Activated CD8-positive, alpha-beta memory T cell treated with anti-CD3 and anti-CD28 coated beads, Interleukin-2, amount 50 U/mL, for 1 hour (primary cell): ENCODE measurements at regions not wholly inside any gene's neighbourhood (a gene's known extent, or its start where the extent isn't known, plus 50 kb on each side); places are given as distances from the start of the nearest gene placed in this dataset.
"Not testable (repeated sequence)": the region's sequence is repeated elsewhere in the genome, so short reads cannot be mapped to it uniquely, and the experiment has no call there.

Experiments used
- DNase-seq: peaks from one replicate; pipeline ENCODE4 v3.0.0-alpha.2; 2020; ENCODE audit errors: extremely low read depth

DNA sequence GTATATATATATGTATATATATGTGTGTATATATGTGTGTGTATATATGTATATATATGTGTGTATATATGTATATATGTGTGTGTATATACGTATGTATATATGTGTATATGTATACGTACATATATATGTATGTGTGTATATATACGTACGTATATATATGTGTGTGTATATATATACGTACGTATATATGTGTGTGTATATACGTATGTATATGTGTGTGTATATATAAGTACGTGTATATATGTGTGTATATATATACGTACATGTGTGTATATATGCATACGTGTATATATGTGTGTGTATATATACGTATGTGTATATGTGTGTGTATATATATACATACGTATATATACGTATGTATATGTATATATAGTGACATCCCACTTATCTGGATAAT lies 154.4 kb downstream of the CDRT15L2 start:
- no peak for DNase-seq

DNA sequence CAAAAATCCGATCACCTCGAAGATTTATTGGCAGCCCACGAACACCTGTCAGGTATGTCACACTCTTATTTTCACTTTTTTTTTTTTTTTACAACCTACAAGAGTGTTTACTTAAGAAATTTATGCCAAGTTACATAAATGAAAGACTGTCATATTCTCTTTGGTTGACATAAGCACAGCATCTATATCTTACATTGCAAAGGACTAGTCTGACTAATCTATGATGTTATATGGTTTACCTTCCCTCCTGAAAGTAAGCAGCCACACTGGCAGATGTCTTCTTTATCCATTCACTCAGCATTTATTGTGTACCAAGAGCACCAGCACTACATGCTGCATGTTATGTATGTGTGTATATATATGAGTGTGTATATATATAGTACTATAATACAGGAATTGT lies 156.3 kb downstream of the CDRT15L2 start:
- no peak for DNase-seq

DNA sequence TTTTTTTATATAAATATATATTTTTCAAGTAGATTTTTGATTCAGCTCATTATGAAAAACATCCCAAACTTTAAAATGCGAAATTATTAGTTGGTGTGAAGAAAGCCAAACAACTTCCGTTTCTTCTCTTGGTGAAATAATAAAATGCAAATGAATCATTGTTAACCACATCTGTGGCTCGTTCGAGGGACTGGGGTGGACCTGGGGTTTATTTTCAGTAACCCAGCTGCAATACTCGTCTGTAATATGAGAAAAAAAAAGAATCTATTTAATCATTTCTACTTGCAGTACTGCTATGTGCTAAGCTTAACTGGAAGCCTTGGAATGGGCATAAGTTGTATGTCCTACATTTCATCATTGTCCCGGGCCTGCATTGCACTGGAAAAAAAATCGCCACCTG lies 158.1 kb downstream of the CDRT15L2 start:
- DNase-seq: not testable (repeated sequence)

DNA sequence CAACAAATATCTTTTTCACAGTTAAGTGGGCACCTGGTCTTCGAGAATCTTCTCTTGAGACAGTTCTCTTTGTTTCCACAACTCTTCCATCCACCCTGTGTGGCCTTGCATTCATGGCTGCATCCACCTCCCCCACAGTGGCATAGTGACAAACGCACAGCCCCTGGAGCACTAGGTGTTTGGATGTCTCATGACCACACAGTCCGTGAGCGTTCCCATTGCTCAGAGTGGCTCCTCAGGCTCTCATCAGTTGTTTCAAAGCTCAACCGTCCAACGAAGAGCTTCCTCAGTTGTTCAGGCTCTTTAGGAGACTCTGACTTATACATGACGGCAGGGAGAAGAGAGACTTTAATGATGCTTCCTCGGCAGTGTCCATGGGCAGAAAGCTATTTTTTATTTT lies 191.6 kb downstream of the CDRT15L2 start:
- DNase-seq: no peak

DNA sequence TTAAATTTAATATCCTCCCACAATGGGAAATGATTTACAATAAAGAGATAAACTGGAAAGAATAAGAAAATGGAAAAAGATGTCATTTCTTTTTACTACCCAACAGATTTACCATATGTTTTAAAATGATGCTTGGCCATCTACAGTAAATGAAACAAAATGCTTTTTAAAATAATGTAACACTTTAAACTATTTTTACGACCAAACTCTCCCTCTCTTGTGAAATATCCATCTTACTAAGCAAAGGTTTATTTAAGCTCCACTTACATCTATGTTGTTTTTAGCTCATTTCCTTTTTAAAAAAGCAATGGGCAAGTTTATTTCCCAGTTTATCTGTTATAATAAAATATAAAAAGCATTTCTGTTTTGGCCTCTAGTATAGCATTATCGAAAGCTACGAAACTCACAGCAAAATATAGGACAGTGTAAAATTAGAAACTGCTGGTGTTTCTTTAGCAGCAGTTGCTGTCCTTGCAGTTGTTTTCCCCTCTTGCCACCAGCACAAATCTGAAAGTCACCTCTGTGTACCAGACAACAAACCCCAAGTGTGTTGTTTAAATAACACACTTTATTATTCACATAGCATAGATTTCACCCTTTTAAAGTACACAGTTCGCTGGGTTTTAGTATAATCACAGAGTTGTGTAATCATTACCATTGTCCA lies 195.1 kb downstream of the CDRT15L2 start:
- DNase-seq: no peak

DNA sequence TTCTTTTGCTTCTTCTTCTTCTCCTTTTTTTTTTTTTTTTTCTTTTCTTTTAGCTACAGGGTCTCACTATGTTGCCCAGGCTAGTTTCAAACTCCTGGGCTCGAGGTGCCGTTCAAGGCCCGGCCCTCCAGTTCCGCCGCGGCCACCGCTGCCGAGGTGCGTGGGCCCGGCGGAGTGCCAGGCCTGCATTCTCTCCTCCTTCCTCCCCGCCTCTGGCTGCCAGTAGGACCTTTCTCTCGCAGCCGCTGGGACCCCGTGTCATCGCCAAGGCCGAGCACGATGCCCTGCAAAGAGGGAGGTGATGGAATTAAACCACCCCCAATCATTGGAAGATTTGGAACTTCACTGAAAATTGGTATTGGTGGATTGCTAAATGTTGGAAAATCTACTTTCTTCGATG lies 195.8 kb downstream of the CDRT15L2 start:
- no peak for DNase-seq

DNA sequence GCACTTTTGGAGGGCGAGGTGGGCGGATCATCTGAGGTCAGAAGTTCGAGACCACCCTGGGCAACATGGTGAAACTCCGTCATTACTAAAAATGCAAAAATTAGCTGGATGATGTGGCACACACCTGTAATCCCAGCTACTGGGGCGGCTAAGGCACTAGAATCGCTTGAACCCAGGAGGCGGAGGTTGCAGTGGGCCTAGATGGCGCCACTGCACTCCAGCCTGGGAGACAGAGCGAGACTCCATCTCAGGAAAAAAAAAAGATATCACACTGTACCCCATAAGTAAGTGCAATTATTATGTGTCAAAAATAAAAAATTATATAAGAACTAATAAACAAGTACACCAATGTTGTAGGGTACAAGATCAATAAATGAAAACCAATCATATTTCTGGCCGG lies 200.0 kb downstream of the CDRT15L2 start:
- no peak for DNase-seq

DNA sequence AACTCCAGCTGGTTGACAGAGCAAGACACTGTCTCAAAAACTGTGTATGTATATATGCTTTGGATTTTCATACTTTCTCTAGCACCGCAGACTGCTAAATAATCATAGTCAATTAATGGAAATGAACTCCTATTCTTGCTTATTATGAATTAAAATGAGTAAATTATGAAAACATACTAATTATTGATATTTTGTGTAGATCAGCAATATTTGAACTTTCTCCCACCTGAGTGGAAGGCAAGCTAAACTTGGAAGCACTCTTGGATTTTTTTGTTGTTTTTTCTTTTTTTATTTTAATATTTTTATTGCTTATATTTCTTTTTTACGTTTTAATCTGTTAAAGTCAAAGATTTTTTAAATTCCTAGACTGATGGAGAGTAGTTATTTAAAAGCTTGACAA lies 201.7 kb downstream of the CDRT15L2 start:
- DNase-seq: no peak

DNA sequence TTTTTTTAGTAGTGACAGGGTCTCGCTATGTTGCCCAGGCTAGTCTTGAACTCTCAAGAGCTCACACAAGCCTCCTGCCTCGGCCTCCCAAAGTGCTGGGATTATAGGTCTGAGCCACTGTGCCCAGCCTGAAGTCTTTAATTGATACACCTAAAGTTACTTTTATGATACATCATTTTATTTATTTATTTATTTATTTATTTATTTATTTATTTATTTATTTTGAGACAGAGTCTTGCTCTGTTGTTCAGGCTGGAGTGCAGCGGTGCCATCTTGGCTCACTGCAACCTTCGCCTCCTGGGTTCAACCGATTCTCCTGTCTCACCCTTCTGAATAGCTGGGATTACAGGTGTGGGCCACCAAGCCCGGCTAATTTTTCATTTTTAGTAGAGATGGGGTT lies 202.3 kb downstream of the CDRT15L2 start:
- DNase-seq: not testable (repeated sequence)

DNA sequence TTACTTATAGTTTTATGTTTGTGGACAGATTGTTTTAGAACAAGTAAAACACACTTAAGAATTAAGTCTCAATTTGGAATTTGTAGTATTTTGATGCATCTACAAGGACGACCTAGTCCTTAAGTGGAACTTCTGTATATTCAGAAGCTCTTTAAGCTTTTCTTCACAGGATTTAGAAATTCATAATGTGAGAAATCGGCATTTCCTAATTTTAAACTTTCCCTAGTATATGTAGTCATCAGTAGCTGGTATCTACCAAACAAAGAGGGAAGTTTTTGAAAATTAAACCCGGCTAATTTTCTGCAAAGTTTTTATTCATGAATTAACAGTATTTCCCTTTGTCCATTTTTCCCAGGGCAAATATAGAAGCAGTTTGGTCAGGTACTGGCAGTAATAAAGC lies 203.6 kb downstream of the CDRT15L2 start:
- DNase-seq: no peak

DNA sequence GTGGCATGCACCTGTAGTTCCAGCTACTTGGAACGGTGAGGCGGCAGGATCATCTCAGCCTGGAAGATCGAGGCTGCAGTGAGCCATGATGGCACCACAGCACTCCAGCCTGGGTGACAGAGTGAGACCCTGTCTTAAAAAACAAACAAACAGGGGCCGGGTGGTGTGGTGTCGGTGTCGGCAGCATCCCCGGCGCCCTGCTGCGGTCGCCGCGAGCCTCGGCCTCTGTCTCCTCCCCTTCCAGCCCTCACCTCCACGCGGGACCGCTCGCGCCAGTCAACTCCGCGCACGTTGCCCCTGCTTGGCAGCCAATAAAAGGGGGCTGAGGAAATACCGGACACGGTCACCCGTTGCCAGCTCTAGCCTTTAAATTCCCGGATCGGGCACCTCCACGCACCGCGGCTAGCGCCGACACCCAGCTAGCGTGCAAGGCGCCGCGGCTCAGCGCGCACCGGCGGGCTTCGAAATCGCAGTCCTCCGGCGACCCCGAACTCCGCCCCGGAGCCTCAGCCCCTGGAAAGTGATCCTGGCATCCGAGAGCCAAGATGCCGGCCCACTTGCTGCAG lies 204.7 kb downstream of the CDRT15L2 start:
- no peak for DNase-seq

DNA sequence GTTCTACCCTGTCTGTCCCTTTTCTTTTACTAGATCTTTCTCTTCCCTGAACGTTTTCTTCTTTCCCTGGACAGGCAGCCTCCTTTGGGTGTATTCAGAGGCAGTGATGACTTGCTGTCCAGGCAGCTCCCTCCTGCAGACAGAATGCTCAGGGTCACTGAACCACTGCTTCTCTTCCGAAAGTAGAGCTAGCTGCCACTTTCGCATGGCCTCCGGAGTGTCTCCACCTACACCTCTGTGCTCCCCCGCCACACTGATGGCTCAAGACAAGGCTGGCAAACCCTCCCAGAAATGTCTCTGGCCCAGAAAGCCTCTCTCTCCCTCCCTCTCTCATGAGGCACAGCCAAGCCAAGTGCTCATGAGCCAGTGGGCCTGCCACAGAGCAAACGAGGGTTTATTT lies 207.8 kb downstream of the CDRT15L2 start:
- DNase-seq: no peak

DNA sequence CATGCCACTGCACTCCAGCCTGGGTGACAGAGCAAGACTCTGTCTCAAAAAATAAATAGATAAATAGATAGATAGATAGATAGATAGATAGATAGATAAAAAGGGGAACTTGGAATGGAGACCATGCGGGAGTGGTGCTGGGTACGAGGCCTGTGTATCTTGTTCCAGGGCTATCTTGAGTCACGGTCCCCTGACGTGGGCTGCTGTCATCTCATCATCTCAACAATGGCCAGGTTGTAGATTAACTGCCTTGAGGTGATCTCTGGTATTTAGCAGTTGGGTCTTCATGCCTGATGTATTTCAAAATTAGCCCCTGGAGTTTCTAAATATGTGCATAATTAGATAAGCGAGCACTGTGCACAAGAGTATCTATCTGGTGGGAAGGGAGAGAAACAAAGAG lies 212.1 kb downstream of the CDRT15L2 start:
- DNase-seq: no peak

DNA sequence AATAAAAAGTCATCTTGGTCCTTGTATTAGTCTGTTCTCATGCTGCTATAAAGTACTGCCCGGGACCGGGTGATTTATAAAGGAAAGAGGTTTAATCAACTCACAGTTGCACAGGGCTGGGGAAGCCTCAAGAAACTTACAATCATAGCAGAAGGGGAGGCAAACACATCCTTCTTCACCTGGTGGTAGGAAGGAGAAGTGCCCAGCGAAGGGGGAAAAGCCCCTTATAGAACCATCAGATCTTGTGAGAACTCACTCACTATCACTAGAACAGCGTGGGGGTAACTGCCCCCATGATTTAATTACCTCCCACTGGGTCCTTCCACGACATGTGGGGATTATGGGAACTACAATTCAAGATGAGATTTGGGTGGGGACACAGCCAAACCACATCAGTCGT lies 215.0 kb downstream of the CDRT15L2 start:
- not testable (repeated sequence) for DNase-seq

DNA sequence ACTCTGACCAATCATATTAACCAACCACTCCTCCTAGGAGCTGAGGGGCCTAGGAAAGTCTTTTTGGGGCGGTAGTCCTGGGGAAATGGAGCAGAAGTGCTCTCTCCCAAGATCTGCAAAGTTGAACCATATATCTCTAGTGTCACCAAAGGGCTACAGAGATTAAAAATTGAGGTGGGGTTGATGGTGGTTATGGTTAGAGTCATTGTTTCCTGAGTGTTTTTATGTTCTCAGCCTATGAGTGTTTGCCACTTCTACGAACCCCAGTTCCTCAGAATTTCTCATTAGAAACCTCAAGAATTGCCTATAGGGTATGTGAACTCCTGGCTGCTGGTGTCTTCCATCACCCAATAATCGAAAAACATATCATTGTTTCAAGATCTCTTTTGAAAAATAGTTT lies 217.8 kb downstream of the CDRT15L2 start:
- no peak for DNase-seq

DNA sequence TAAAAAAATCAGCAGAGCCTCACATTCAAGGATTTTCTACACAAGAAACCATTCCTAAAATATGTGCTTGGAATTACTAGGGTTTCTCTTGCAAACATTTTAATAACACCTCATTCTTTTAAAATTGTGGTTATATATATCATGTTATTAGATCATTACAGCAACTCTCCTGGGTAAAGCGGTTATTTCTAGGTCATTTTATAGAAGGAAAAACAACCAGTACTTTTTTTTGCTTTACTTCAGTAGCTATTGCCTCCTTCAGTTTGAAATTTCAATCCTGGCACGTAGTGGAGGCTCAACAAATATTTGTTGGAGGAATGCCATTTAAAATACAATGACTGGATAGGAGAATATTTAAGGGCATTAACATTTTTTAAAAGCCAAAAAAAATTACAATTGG lies 220.6 kb downstream of the CDRT15L2 start:
- no peak for DNase-seq

DNA sequence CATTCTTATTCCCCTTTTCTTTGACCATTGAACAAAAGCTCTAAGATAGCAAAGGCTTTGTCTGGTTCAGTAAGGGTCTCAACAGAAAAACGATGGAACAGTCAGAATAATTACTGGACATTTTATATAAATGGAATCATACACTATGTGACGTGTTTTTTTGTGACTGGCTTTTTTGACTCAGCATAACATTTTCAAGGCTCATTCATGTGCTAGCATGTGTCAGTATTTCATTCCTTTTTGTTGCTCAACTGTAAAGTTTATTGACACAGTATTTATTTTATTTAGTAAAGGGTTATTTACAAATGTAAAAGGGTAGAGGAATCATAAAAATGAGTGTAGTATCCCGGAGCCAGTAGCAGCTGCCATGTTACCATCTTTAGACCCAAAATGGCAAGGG lies 226.2 kb downstream of the CDRT15L2 start:
- DNase-seq: no peak

DNA sequence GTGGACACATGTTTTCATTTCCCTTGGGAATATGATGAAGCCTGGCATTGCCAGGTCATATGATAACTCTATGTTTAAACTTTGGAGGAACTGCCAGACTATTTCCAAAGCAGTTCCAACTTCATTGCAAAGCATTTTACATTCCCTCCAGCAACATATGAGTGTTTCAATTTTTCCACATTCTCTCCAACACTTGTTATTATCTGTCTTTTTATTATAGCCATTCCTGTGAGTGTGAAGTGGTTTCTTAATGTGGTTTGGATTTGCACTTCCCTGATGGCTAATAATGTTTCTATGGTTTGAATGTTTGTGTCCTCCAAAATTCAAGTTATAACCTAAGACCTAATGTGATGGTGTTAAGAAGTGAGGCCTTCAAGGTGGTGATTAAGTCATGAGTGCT lies 228.0 kb downstream of the CDRT15L2 start:
- DNase-seq: not testable (repeated sequence)

DNA sequence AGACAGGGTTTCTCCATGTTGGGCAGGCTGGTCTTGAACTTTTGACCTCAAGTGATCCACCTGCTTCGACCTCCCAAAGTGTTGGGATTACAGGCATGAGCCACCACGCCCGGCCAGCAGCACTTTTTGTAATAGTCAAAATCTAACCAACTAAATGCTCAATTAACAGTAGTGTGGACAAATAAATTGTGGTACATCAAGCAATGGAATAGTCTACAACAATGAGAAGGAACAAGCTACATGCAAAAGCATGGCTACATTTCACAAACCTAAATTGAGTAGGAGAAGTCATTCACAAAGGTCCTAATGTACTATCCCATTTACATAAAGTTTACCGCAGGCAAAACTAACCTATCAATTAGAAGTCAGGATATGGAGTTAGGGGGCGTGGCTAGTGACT lies 227.4 kb downstream of the USP22 start:
- DNase-seq: not testable (repeated sequence)

DNA sequence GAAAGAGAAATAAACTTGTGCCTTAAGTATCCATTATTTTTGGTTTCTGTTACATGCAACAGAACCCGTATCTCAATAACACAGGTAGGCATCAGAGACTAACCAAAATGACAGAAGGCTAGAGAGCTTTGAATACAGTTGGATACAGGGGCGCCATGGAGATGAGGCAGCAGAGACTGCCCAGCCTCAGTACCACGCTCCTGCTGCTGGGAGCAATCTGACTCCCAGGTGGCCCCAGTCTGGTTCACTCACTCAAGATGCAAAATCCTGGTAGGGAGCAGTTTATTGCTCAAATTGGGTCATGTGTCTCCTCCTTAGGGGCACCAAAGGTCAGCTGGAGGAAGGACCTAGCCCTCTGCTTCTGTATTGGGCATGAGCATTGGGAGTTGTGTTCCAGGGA lies 218.9 kb downstream of the USP22 start:
- no peak for DNase-seq

DNA sequence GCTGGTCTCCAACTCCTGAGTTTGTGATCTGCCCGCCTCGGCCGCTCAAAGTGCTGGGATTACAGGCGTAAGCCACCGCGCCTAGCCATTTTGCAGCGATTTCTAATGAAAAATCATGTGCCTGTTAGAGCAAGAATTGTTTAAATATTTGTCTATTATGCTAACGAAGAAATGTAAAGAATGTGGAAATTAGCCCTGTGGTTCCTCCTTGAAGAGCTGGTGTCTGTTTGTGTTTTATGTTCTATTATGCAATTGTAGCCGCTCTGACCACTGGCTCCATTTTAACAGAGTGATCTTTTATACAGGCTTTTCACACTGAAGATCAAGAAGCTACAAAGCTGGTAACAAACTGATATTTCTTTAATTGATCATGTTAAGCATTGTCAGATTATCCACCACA lies 217.3 kb downstream of the USP22 start:
- DNase-seq: no peak

DNA sequence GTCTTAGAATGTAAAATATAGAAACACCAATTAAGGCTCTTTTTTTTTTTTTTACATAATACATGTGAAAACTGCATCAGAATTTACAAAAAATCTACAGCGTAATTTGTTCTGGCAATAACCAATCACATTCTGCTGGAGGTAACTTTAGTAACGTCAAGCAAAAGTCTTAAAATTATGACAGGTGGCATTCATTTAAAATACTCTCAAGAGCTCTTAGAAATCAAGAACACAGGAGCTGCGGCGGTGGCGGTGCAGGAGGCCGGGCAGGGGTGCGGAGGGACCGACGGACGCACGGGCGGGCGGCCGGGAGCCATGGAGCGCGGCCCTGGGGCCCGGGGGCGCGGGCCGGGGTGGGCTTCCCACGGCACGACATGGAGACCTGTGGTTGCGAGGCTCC lies 202.4 kb downstream of the USP22 start:
- not testable (repeated sequence) for DNase-seq

DNA sequence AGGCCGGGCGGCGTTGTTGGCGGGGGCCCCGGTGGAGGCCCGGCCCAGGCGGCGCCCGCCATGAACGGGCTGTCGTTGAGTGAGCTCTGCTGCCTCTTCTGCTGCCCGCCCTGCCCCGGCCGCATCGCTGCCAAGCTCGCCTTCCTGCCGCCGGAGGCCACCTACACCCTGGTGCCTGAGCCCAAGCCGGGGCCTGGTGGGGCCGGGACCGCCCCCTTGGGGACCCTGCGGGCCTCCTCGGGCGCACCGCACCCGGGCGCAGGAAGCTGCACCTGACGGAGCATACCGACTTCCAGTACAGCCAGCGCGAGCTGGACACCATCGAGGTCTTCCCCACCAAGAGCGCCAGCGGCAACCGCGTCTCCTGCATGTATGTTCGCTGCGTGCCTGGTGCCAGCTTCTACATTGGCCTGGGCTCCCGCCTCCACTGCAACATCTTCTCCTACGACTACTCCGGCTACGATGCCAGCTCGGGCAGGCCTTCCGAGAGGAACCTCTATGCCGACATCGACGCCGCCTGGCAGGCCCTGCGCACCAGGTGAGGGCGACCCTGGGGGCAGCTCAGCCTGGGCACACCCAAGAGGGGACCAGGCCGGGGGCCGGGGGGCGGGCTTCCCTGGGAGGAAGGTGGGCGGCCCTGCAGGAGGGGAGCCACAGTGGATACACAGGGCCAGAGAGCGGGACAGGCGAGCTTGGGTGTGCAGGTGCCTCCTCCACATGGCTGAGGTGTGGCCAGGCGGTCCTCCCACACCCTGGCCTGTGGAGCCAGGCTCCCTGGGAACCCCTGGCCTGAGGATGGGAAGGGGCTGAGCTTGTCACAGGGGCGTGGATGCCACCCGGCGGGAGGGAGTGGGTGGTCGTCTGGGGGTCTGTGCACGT lies 201.6 kb downstream of the USP22 start:
- not testable (repeated sequence) for DNase-seq
